GM23338 (cell line): ENCODE measurements at regions not wholly inside any gene's neighbourhood (a gene's known extent, or its start where the extent isn't known, plus 50 kb on each side); places are given as distances from the start of the nearest gene placed in this dataset.

Source experiments
- ATAC-seq: fragments of 200-7000 bp; cut with Tn5 transposase; 3 replicates; pipeline ENCODE4 v1.9.1; 2020
- DNase-seq: peaks from one replicate; pipeline ENCODE4 v3.0.0-alpha.2; 2015; ENCODE audit warnings: low spot score
- H2AFZ ChIP-seq: fragments of 200-600 bp; sonication (generic); 2 replicates; pipeline ENCODE4 v1.8.0; 2016; ENCODE audit warnings: antibody characterized with exemption, mild to moderate bottlenecking, moderate library complexity
- H3F3A ChIP-seq: fragments of 200-600 bp; sonication (generic); replicated peaks from 2 replicates; pipeline ENCODE4 v1.8.0; 2017; ENCODE audit warnings: antibody characterized with exemption, mixed run types, low read depth
- H3K27ac ChIP-seq: fragments of 200-600 bp; sonication (generic); 2 replicates; pipeline ENCODE4 v1.6.1; 2016; ENCODE audit warnings: low read depth
- H3K27me3 ChIP-seq: fragments of 200-600 bp; sonication (generic); 2 replicates; pipeline ENCODE4 v1.8.0; 2016; ENCODE audit warnings: mild to moderate bottlenecking, mixed run types, moderate library complexity; ENCODE audit not compliant: insufficient read depth
- H3K36me3 ChIP-seq: fragments of 200-600 bp; sonication (generic); 2 replicates; pipeline ENCODE4 v1.8.0; 2016; ENCODE audit warnings: mild to moderate bottlenecking; ENCODE audit not compliant: insufficient read depth
- H3K4me1 ChIP-seq: fragments of 200-600 bp; sonication (generic); 2 replicates; pipeline ENCODE4 v1.8.0; 2016; ENCODE audit warnings: mild to moderate bottlenecking, moderate library complexity; ENCODE audit not compliant: insufficient read depth
- H3K4me2 ChIP-seq: fragments of 200-600 bp; sonication (generic); 2 replicates; pipeline ENCODE4 v1.7.1; 2017; ENCODE audit warnings: mixed run types
- H3K4me3 ChIP-seq: fragments of 200-600 bp; sonication (generic); 2 replicates; pipeline ENCODE4 v1.6.1; 2016; ENCODE audit warnings: mixed run types
- H3K79me2 ChIP-seq: fragments of 200-600 bp; sonication (generic); replicated peaks from 2 replicates; pipeline ENCODE4 v1.8.0; 2017; ENCODE audit warnings: mild to moderate bottlenecking; ENCODE audit not compliant: insufficient read depth
- H3K9me2 ChIP-seq: fragments of 200-600 bp; sonication (generic); 2 replicates; pipeline ENCODE4 v1.8.0; 2017; ENCODE audit not compliant: insufficient read depth
- H4K20me1 ChIP-seq: fragments of 200-600 bp; sonication (generic); replicated peaks from 2 replicates; pipeline ENCODE4 v1.8.0; 2017; ENCODE audit warnings: mild to moderate bottlenecking; ENCODE audit not compliant: insufficient read depth
- H3K27ac Mint-ChIP-seq: 2 replicates; pipeline ENCODE4 v1.8.0; 2020; ENCODE audit warnings: inconsistent platforms, mild to moderate bottlenecking, moderate library complexity, mixed read lengths
- H3K27me3 Mint-ChIP-seq: 3 replicates; pipeline ENCODE4 v1.8.0; 2022; ENCODE audit warnings: low read depth, mild to moderate bottlenecking, moderate library complexity, mixed read lengths, inconsistent platforms; ENCODE audit not compliant: insufficient read depth, poor library complexity
- H3K36me3 Mint-ChIP-seq: 3 replicates; pipeline ENCODE4 v1.8.0; 2021; ENCODE audit warnings: low read depth, mild to moderate bottlenecking, inconsistent platforms, moderate library complexity, mixed read lengths
- H3K4me1 Mint-ChIP-seq: 3 replicates; pipeline ENCODE4 v1.8.0; 2020; ENCODE audit warnings: mild to moderate bottlenecking, inconsistent platforms, mixed read lengths
- H3K4me3 Mint-ChIP-seq: 3 replicates; pipeline ENCODE4 v1.8.0; 2021; ENCODE audit warnings: moderate library complexity, mild to moderate bottlenecking, inconsistent platforms, mixed read lengths
- H3K9me3 Mint-ChIP-seq: 3 replicates; pipeline ENCODE4 v1.8.0; 2020; ENCODE audit warnings: moderate library complexity, mild to moderate bottlenecking, inconsistent platforms, mixed read lengths
- CREB1 ChIP-seq: fragments of 250-450 bp; sonication (Bioruptor Pico); IDR thresholded peaks from 2 replicates; pipeline ENCODE4 v1.5.0; 2020; ENCODE audit warnings: low read depth, mild to moderate bottlenecking, moderate library complexity
- EZH2 ChIP-seq: fragments of 200-600 bp; sonication (generic); IDR thresholded peaks from one replicate; pipeline ENCODE4 v1.8.0; 2017; ENCODE audit warnings: antibody characterized with exemption, mild to moderate bottlenecking, low read depth; ENCODE audit not compliant: unreplicated experiment
- NANOG ChIP-seq: IDR thresholded peaks from 2 replicates; pipeline ENCODE4 v1.6.1; 2016; ENCODE audit warnings: antibody characterized with exemption, borderline replicate concordance
- ZNF331 ChIP-seq: fragments of 250-450 bp; sonication (Bioruptor Pico); IDR thresholded peaks from 2 replicates; pipeline ENCODE4 v1.5.0; 2020; ENCODE audit warnings: low read depth, mild to moderate bottlenecking, moderate library complexity
- ZNF462 ChIP-seq: fragments of 250-450 bp; sonication (Bioruptor Pico); IDR thresholded peaks from 2 replicates; pipeline ENCODE4 v1.5.0; 2020; ENCODE audit warnings: mild to moderate bottlenecking, moderate library complexity

GRCh38 chr19:28631961-28632360 is 581.0 kb downstream of the UQCRFS1 start:
- Mint-ChIP-seq H3K4me1 (peaks cover 3% of the 10 kb centered on the region; the same call in 2 of the 3 replicates), H3K27ac (no peak overlapping the region), H3K36me3 (peaks cover 15% of the 10 kb centered on the region; the same call in 2 of the 3 replicates), H3K4me3 (no peak overlapping the region), H3K9me3 (peaks cover 14% of the 10 kb centered on the region), H3K27me3 (no peaks in the 10 kb centered on the region)
- DNase-seq (no peak), ATAC-seq (no peak)
- Histone ChIP-seq H4K20me1 (no peaks in the 10 kb centered on the region), H3K4me2 (no peak overlapping the region), H2AFZ (no peak overlapping the region), H3K36me3 (no peaks in the 10 kb centered on the region), H3K27me3 (no peaks in the 10 kb centered on the region), H3K79me2 (no peaks in the 10 kb centered on the region), H3K4me1 (no peaks in the 10 kb centered on the region), H3F3A (no peaks in the 10 kb centered on the region), H3K4me3 (no peak overlapping the region), H3K9me2 (no peaks in the 10 kb centered on the region), H3K27ac (no peak overlapping the region)
- TF ChIP-seq ZNF331 (CRISPR knock-in tag) (no peak), ZNF462 (CRISPR knock-in tag) (no peak), CREB1 (CRISPR knock-in tag) (no peak)

GRCh38 chr19:28627669-28628068 is 585.3 kb downstream of the UQCRFS1 start:
- ATAC-seq (no peak), DNase-seq (no peak)
- H3K4me2 ChIP-seq, result no peak overlapping the region
- no peak overlapping the region for H3K27ac ChIP-seq
- Mint-ChIP-seq H3K9me3 (peaks cover 24% of the 10 kb centered on the region), H3K4me3 (no peak overlapping the region), H3K27ac (no peak overlapping the region), H3K36me3 (peaks cover 20% of the 10 kb centered on the region; the same call in 2 of the 3 replicates), H3K4me1 (no peaks in the 10 kb centered on the region), H3K27me3 (peaks cover 2% of the 10 kb centered on the region)
- H3K9me2 ChIP-seq, result no peaks in the 10 kb centered on the region
- H3K4me3 ChIP-seq, result no peak overlapping the region
- no peaks in the 10 kb centered on the region for H4K20me1 ChIP-seq
- no peak overlapping the region for H2AFZ ChIP-seq
- H3K36me3 ChIP-seq, result no peaks in the 10 kb centered on the region
- no peaks in the 10 kb centered on the region for H3K4me1 ChIP-seq
- no peaks in the 10 kb centered on the region for H3K79me2 ChIP-seq
- H3F3A ChIP-seq, result no peaks in the 10 kb centered on the region
- no peaks in the 10 kb centered on the region for H3K27me3 ChIP-seq
- TF ChIP-seq NANOG (no peak), EZH2 (no peak), ZNF462 (CRISPR knock-in tag) (no peak), ZNF331 (CRISPR knock-in tag) (no peak)
